ENCODE measurements at regions not wholly inside any gene's neighbourhood (a gene's known extent, or its start where the extent isn't known, plus 50 kb on each side); places are given as distances from the start of the nearest gene placed in this dataset.
"Not testable (repeated sequence)": the region's sequence is repeated elsewhere in the genome, so short reads cannot be mapped to it uniquely, and the experiment has no call there.

DNA sequence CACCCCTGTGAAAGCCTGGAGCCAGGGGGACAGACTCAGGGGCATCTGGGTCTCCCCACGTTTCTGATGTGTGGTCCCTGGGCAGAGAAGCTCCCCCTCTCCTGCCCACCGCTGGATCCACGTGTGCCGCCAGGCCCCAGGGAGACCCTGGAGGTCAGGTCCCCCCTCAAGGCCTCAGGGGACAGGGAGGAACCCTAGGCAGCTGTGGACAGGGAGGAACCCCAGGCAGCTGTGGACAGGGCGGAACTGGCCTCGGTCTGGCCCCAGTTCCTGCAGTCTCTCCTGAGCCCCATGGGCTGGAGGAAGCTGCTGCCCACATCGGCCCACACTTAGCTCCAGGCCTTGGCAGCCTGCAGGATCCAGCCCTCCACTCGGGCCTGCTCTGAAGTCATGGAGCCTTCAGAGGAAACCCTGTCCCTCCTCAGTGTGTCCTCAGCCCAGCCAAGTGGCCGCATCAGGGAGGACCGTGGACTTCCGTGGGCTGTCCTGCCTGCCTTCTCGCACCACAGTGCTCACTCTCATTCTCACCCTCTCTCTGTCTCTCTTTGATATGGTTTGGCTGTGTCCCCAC lies 127.7 kb downstream of the BRD1 start:
- no peaks in the 10 kb centered on the region for H3K36me3 ChIP-seq (ENCODE audit: control insufficient read depth, low read length)
- H4K20me1 ChIP-seq (ENCODE audit: control insufficient read depth, insufficient read depth, low read depth, low read length) = no peaks in the 10 kb centered on the region
- H3K9me2 ChIP-seq (replicated peaks; ENCODE audit: control insufficient read depth, low read length) = no peaks in the 10 kb centered on the region
- no peaks in the 10 kb centered on the region for H3K4me1 ChIP-seq (ENCODE audit: control insufficient read depth, low read length)
- H3K27ac ChIP-seq (ENCODE audit: low read depth, low read length) = no peak overlapping the region
- H3K4me2 ChIP-seq (ENCODE audit: low read length) = no peak overlapping the region
- H3K9me3 ChIP-seq (ENCODE audit: control insufficient read depth, insufficient read depth, low read length) = peaks cover 20% of the 10 kb centered on the region
- no peak overlapping the region for H3K4me3 ChIP-seq (ENCODE audit: low read length)
- no peaks in the 10 kb centered on the region for H3F3A ChIP-seq (ENCODE audit: control insufficient read depth, insufficient read depth)
- TF ChIP-seq, protein P1, sequence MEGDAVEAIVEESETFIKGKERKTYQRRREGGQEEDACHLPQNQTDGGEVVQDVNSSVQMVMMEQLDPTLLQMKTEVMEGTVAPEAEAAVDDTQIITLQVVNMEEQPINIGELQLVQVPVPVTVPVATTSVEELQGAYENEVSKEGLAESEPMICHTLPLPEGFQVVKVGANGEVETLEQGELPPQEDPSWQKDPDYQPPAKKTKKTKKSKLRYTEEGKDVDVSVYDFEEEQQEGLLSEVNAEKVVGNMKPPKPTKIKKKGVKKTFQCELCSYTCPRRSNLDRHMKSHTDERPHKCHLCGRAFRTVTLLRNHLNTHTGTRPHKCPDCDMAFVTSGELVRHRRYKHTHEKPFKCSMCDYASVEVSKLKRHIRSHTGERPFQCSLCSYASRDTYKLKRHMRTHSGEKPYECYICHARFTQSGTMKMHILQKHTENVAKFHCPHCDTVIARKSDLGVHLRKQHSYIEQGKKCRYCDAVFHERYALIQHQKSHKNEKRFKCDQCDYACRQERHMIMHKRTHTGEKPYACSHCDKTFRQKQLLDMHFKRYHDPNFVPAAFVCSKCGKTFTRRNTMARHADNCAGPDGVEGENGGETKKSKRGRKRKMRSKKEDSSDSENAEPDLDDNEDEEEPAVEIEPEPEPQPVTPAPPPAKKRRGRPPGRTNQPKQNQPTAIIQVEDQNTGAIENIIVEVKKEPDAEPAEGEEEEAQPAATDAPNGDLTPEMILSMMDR (IDR thresholded peaks at IDR 0.05; ENCODE audit: low read depth, low read length, poor library complexity, severe bottlenecking) = no peak
- no peak for TF ChIP-seq EZH2phosphoT487 (IDR thresholded peaks at IDR 0.05; ENCODE audit: borderline replicate concordance, low read length)
- H3K27me3 ChIP-seq (ENCODE audit: control insufficient read depth, low read length) = peaks cover 3% of the 10 kb centered on the region; the same call in 1 of the 2 replicates
- no peaks in the 10 kb centered on the region for H3K79me2 ChIP-seq (ENCODE audit: control insufficient read depth, low read length)

DNA sequence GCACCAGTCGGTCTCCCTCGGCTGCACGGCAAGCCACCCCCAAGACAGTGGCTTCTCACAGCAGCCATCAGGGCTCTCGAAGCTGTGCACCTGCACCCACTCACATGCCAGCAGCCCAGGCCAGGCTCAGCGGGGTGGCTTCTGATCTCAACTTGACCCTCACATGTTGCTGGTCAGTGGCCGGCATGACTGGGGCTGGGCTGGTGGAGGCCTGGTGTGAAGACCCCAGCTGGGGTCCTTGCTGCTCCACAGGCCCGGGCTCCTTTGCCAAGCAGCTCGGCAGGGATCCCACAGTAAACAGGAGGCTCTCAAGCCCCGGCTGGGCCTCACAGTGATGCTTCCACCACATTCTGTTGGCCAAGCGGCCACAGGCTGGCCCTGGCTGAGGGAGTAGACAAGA lies 128.2 kb downstream of the BRD1 start:
- no peak overlapping the region for H3K4me2 ChIP-seq (ENCODE audit: low read length)
- no peaks in the 10 kb centered on the region for H3K36me3 ChIP-seq (ENCODE audit: control insufficient read depth, low read length)
- H3K79me2 ChIP-seq (ENCODE audit: control insufficient read depth, low read length) = no peaks in the 10 kb centered on the region
- H4K20me1 ChIP-seq (ENCODE audit: control insufficient read depth, insufficient read depth, low read depth, low read length) = no peaks in the 10 kb centered on the region
- no peak for TF ChIP-seq EZH2phosphoT487 (IDR thresholded peaks at IDR 0.05; ENCODE audit: borderline replicate concordance, low read length)
- TF ChIP-seq, protein P1 (IDR thresholded peaks at IDR 0.05; ENCODE audit: low read depth, low read length, poor library complexity, severe bottlenecking) = no peak
- no peaks in the 10 kb centered on the region for H3K4me1 ChIP-seq (ENCODE audit: control insufficient read depth, low read length)
- H3F3A ChIP-seq (ENCODE audit: control insufficient read depth, insufficient read depth) = no peaks in the 10 kb centered on the region
- H3K9me3 ChIP-seq (ENCODE audit: control insufficient read depth, insufficient read depth, low read length) = peaks cover 20% of the 10 kb centered on the region
- no peaks in the 10 kb centered on the region for H3K9me2 ChIP-seq (replicated peaks; ENCODE audit: control insufficient read depth, low read length)
- no peak overlapping the region for H3K27ac ChIP-seq (ENCODE audit: low read depth, low read length)
- H3K4me3 ChIP-seq (ENCODE audit: low read length) = no peak overlapping the region
- H3K27me3 ChIP-seq (ENCODE audit: control insufficient read depth, low read length) = peaks cover 3% of the 10 kb centered on the region; the same call in 1 of the 2 replicates

DNA sequence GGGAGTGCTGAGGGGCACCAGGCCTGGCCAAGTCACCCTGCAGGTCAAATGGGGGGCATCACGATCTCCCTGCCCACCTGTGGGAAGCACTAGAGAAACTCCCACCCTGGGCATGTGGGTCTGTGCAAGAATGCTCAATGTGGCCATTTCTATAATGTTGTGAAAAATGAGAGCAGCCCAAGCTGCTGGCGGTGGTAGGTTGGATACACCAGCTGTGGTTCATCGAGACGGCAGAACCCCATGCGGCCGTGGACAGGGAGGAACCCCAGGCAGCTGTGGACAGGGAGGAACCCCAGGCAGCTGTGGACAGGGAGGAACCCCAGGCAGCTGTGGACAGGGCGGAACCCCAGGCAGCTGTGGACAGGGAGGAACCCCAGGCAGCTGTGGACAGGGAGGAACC lies 129.1 kb downstream of the BRD1 start:
- H3K9me3 ChIP-seq (ENCODE audit: control insufficient read depth, insufficient read depth, low read length) = peaks cover 20% of the 10 kb centered on the region
- not testable (repeated sequence) for H4K20me1 ChIP-seq (ENCODE audit: control insufficient read depth, insufficient read depth, low read depth, low read length); H3K4me1 ChIP-seq (ENCODE audit: control insufficient read depth, low read length); H3K79me2 ChIP-seq (ENCODE audit: control insufficient read depth, low read length); H3F3A ChIP-seq (ENCODE audit: control insufficient read depth, insufficient read depth); H3K27ac ChIP-seq (ENCODE audit: low read depth, low read length); H3K36me3 ChIP-seq (ENCODE audit: control insufficient read depth, low read length); H3K27me3 ChIP-seq (ENCODE audit: control insufficient read depth, low read length); H3K4me3 ChIP-seq (ENCODE audit: low read length); H3K9me2 ChIP-seq (replicated peaks; ENCODE audit: control insufficient read depth, low read length); H3K4me2 ChIP-seq (ENCODE audit: low read length)

DNA sequence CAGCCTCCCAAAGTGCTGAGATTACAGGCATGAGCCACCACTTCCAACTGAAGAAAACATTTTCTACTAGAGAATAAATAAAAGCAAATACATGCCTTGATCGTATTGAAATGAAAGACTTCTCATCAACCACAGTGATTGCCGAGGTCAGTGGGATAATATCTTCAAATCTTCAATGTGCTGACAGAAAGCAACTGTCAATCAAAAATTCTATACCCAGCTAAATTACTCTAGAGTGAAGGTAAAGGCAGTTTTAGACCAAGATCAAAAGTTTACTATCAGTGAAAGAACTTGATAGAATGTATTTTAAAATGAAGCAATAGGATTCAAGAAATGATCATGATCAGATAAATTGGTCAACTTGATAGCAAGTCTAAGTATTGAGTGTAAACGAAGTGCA lies 130.6 kb downstream of the BRD1 start:
- no peaks in the 10 kb centered on the region for H3K9me2 ChIP-seq (replicated peaks; ENCODE audit: control insufficient read depth, low read length)
- H4K20me1 ChIP-seq (ENCODE audit: control insufficient read depth, insufficient read depth, low read depth, low read length) = no peaks in the 10 kb centered on the region
- no peak overlapping the region for H3K27ac ChIP-seq (ENCODE audit: low read depth, low read length)
- no peak overlapping the region for H3K4me3 ChIP-seq (ENCODE audit: low read length)
- H3K9me3 ChIP-seq (ENCODE audit: control insufficient read depth, insufficient read depth, low read length) = peaks cover 15% of the 10 kb centered on the region
- no peak for TF ChIP-seq EZH2phosphoT487 (IDR thresholded peaks at IDR 0.05; ENCODE audit: borderline replicate concordance, low read length)
- TF ChIP-seq, protein P1 (IDR thresholded peaks at IDR 0.05; ENCODE audit: low read depth, low read length, poor library complexity, severe bottlenecking) = no peak
- no peaks in the 10 kb centered on the region for H3K4me1 ChIP-seq (ENCODE audit: control insufficient read depth, low read length)
- H3F3A ChIP-seq (ENCODE audit: control insufficient read depth, insufficient read depth) = no peaks in the 10 kb centered on the region
- H3K36me3 ChIP-seq (ENCODE audit: control insufficient read depth, low read length) = no peaks in the 10 kb centered on the region
- H3K4me2 ChIP-seq (ENCODE audit: low read length) = no peak overlapping the region
- no peaks in the 10 kb centered on the region for H3K79me2 ChIP-seq (ENCODE audit: control insufficient read depth, low read length)
- H3K27me3 ChIP-seq (ENCODE audit: control insufficient read depth, low read length) = peaks cover 3% of the 10 kb centered on the region; the same call in 1 of the 2 replicates
